ENCODE measurements at regions not wholly inside any gene's neighbourhood (a gene's known extent, or its start where the extent isn't known, plus 50 kb on each side); places are given as distances from the start of the nearest gene placed in this dataset.

- Histone ChIP-seq H3K79me2 (replicated peaks; ENCODE audit: insufficient read depth, low read length) (no peaks in the 10 kb centered on the region), H3K9ac (ENCODE audit: low read length) (no peak overlapping the region), H3K4me3 (ENCODE audit: low read length) (no peak overlapping the region), H3K27ac (ENCODE audit: low read length) (no peak overlapping the region), H3K9me3 (ENCODE audit: low read length) (no peaks in the 10 kb centered on the region), H3K9me2 (ENCODE audit: insufficient read depth, low read length) (no peaks in the 10 kb centered on the region), H3K36me3 (ENCODE audit: insufficient read depth, low read length) (no peaks in the 10 kb centered on the region), H3F3A (ENCODE audit: insufficient read depth, low read length, poor library complexity, severe bottlenecking) (no peaks in the 10 kb centered on the region), H2AFZ (ENCODE audit: low read depth, low read length) (no peak overlapping the region), H4K20me1 (ENCODE audit: insufficient read depth) (no peaks in the 10 kb centered on the region), H3K4me2 (ENCODE audit: low read length) (no peak overlapping the region), H3K27me3 (ENCODE audit: insufficient read depth, low read depth, low read length) (no peaks in the 10 kb centered on the region)
- no peak for TF ChIP-seq TAF1 (IDR thresholded peaks at IDR 0.05; ENCODE audit: low read depth)
Measured at GRCh38 chr15:25967116-25967515, 104.0 kb upstream of the ATP10A start.

GRCh38 chr15:25965326-25965725 lies 102.2 kb upstream of the ATP10A start:
- Histone ChIP-seq H4K20me1 (ENCODE audit: insufficient read depth) (no peaks in the 10 kb centered on the region), H3K9me3 (ENCODE audit: low read length) (no peaks in the 10 kb centered on the region), H3F3A (ENCODE audit: insufficient read depth, low read length, poor library complexity, severe bottlenecking) (no peaks in the 10 kb centered on the region), H3K36me3 (ENCODE audit: insufficient read depth, low read length) (no peaks in the 10 kb centered on the region), H3K27ac (ENCODE audit: low read length) (no peak overlapping the region), H3K27me3 (ENCODE audit: insufficient read depth, low read depth, low read length) (no peaks in the 10 kb centered on the region), H3K79me2 (replicated peaks; ENCODE audit: insufficient read depth, low read length) (no peaks in the 10 kb centered on the region), H3K9me2 (ENCODE audit: insufficient read depth, low read length) (no peaks in the 10 kb centered on the region), H3K4me2 (ENCODE audit: low read length) (no peak overlapping the region), H2AFZ (ENCODE audit: low read depth, low read length) (no peak overlapping the region), H3K4me3 (ENCODE audit: low read length) (no peak overlapping the region), H3K9ac (ENCODE audit: low read length) (no peak overlapping the region)
- TF ChIP-seq POLR2AphosphoS5 (IDR thresholded peaks at IDR 0.05) (no peak), TAF1 (IDR thresholded peaks at IDR 0.05; ENCODE audit: low read depth) (no peak), MXI1 (conservative IDR thresholded peaks at IDR 0.05; ENCODE audit: poor library complexity, severe bottlenecking) (no peak), SMC3 (conservative IDR thresholded peaks at IDR 0.05; ENCODE audit: poor library complexity) (no peak), EZH2 (IDR thresholded peaks at IDR 0.05; ENCODE audit: borderline replicate concordance, insufficient read depth, low read length, poor library complexity, severe bottlenecking) (no peak), REST (IDR thresholded peaks at IDR 0.05; ENCODE audit: borderline replicate concordance) (no peak), EP300 (conservative IDR thresholded peaks at IDR 0.05; ENCODE audit: poor library complexity, severe bottlenecking) (no peak), CTCF (IDR thresholded peaks at IDR 0.05; ENCODE audit: poor library complexity, severe bottlenecking) (no peak), RAD21 (conservative IDR thresholded peaks at IDR 0.05) (no peak)

- Histone ChIP-seq H3K4me3 (ENCODE audit: low read length) (no peak overlapping the region), H3K36me3 (ENCODE audit: insufficient read depth, low read length) (no peaks in the 10 kb centered on the region), H4K20me1 (ENCODE audit: insufficient read depth) (no peaks in the 10 kb centered on the region), H2AFZ (ENCODE audit: low read depth, low read length) (no peak overlapping the region), H3K79me2 (replicated peaks; ENCODE audit: insufficient read depth, low read length) (no peaks in the 10 kb centered on the region), H3F3A (ENCODE audit: insufficient read depth, low read length, poor library complexity, severe bottlenecking) (no peaks in the 10 kb centered on the region), H3K27ac (ENCODE audit: low read length) (no peak overlapping the region), H3K9me2 (ENCODE audit: insufficient read depth, low read length) (no peaks in the 10 kb centered on the region), H3K4me2 (ENCODE audit: low read length) (no peak overlapping the region), H3K27me3 (ENCODE audit: insufficient read depth, low read depth, low read length) (no peaks in the 10 kb centered on the region), H3K9ac (ENCODE audit: low read length) (no peak overlapping the region), H3K9me3 (ENCODE audit: low read length) (no peaks in the 10 kb centered on the region)
- TF ChIP-seq EZH2 (IDR thresholded peaks at IDR 0.05; ENCODE audit: borderline replicate concordance, insufficient read depth, low read length, poor library complexity, severe bottlenecking) (no peak), POLR2AphosphoS5 (IDR thresholded peaks at IDR 0.05) (no peak), SMC3 (conservative IDR thresholded peaks at IDR 0.05; ENCODE audit: poor library complexity) (no peak), REST (IDR thresholded peaks at IDR 0.05; ENCODE audit: borderline replicate concordance) (no peak), RAD21 (conservative IDR thresholded peaks at IDR 0.05) (no peak)
Measured at GRCh38 chr15:25960273-25960672, 97.1 kb upstream of the ATP10A start.

Data from neural cell (in vitro differentiated cells).